ENCODE measurements at regions not wholly inside any gene's neighbourhood (a gene's known extent, or its start where the extent isn't known, plus 50 kb on each side); places are given as distances from the start of the nearest gene placed in this dataset.

DNA sequence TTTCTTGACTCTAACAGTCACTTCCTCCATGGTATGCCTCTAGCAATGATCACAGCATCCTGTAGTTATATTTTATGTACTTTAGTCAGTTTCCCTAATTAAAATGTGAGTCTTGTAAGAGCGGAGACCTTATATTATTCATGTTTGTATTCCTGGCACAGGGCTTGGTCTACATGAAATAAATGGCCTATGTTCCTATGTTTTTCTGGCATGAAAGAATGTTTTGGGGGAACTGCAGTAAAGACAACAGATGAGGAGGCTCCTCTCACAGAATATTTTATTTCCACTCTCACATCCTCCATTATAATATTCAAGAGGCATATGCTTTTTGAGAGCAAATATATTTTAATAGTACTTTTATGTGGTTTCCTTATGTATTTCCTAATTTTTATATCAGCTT, 429.8 kb upstream of the PDE3A start:
- Histone ChIP-seq H2AK5ac (ENCODE audit: low read depth, low read length) (no peak overlapping the region), H4K91ac (ENCODE audit: insufficient read depth, low read depth, low read length) (no peak overlapping the region), H3K9me3 (ENCODE audit: control insufficient read depth, insufficient read depth, low read length) (peaks cover 2% of the 10 kb centered on the region; the same call in 1 of the 2 replicates), H3K23ac (ENCODE audit: low read depth, low read length) (no peak overlapping the region), H2BK5ac (ENCODE audit: low read depth, low read length, poor library complexity, severe bottlenecking) (no peak overlapping the region), H4K5ac (ENCODE audit: low read depth, low read length) (no peak overlapping the region), H3K9ac (ENCODE audit: low read depth, low read length) (no peak overlapping the region), H3K27ac (ENCODE audit: insufficient read depth, low read length) (no peak overlapping the region), H4K20me1 (ENCODE audit: insufficient read depth, low read length) (no peaks in the 10 kb centered on the region), H3K4ac (ENCODE audit: low read depth, low read length) (no peak overlapping the region), H3K9me1 (ENCODE audit: insufficient read depth, low read length) (no peaks in the 10 kb centered on the region), H3K14ac (replicated peaks; ENCODE audit: low read depth, low read length) (no peak overlapping the region), H2AFZ (replicated peaks; ENCODE audit: low read length, poor library complexity) (no peak overlapping the region), H3K27me3 (ENCODE audit: control insufficient read depth, insufficient read depth, low read length) (no peaks in the 10 kb centered on the region), H3K56ac (ENCODE audit: extremely low read depth, insufficient read depth, low read length) (no peak overlapping the region), H3K4me1 (ENCODE audit: control insufficient read depth, insufficient read depth, low read length) (no peaks in the 10 kb centered on the region), H3K18ac (ENCODE audit: low read depth, low read length) (no peak overlapping the region), H2BK120ac (ENCODE audit: low read depth, low read length) (no peak overlapping the region), H2BK20ac (ENCODE audit: low read depth, low read length) (no peak overlapping the region), H4K8ac (ENCODE audit: low read depth in 2 of 2, low read length in 2 of 2) (no peak overlapping the region), H2AK9ac (replicated peaks; ENCODE audit: low read depth, low read length, poor library complexity) (no peak overlapping the region), H2BK15ac (ENCODE audit: low read depth, low read length) (no peak overlapping the region), H3K4me3 (ENCODE audit: insufficient read depth, low read depth, low read length) (no peak overlapping the region), H3K4me2 (ENCODE audit: low read depth, low read length) (no peak overlapping the region), H3K36me3 (ENCODE audit: control insufficient read depth, insufficient read depth, low read length) (no peaks in the 10 kb centered on the region), H3K79me1 (ENCODE audit: low read depth in 1 of 2, low read length in 2 of 2) (no peaks in the 10 kb centered on the region)
- ChIA-PET CTCF (interaction anchor here (1.6 kb wide), 1 partner anchor 7 kb away, joined by 5 read pairs; no protein-coding TSS in a partner anchor), POLR2A (ENCODE audit: unreplicated experiment) (no interaction called here)
- no CpG with 5 or more reads among the region's 1 CpG for WGBS, 2 experiments (ENCODE audit: extremely low coverage in 2 of 2, insufficient read length in 1 of 2)
- intact Hi-C loops (cut with micrococcal nuclease) (no loop called here), dilution Hi-C loops (cut with HindIII; ENCODE audit: low sequenced_read_pairs, unreplicated experiment) (no loop called here), in situ Hi-C loops (cut with MboI; ENCODE audit: low sequenced_read_pairs) (no loop called here)
- BruUV-seq (replicated peaks), result no TSS peak
- no peak for DNase-seq
- ATAC-seq (ENCODE audit: low read depth), result no peak
- TF ChIP-seq, protein P1, sequence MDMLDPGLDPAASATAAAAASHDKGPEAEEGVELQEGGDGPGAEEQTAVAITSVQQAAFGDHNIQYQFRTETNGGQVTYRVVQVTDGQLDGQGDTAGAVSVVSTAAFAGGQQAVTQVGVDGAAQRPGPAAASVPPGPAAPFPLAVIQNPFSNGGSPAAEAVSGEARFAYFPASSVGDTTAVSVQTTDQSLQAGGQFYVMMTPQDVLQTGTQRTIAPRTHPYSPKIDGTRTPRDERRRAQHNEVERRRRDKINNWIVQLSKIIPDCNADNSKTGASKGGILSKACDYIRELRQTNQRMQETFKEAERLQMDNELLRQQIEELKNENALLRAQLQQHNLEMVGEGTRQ (IDR thresholded peaks at IDR 0.05; ENCODE audit: low read depth, low read length), result no peak
- no peak for TF ChIP-seq RAD21 (IDR thresholded peaks at IDR 0.05; ENCODE audit: low read length)
- TF ChIP-seq CHD1 (IDR thresholded peaks at IDR 0.05; ENCODE audit: low read depth, low read length), result no peak
- TF ChIP-seq CEBPB (IDR thresholded peaks at IDR 0.05; ENCODE audit: low read depth, low read length), result no peak
- TF ChIP-seq POLR2A (IDR thresholded peaks at IDR 0.05; ENCODE audit: low read depth, low read length), result no peak
- no peak for TF ChIP-seq MAFK (IDR thresholded peaks at IDR 0.05; ENCODE audit: low read depth, low read length)
- no peak for TF ChIP-seq MXI1 (IDR thresholded peaks at IDR 0.05; ENCODE audit: borderline replicate concordance, low read depth, low read length)
- no peak for TF ChIP-seq NFE2L2 (IDR thresholded peaks at IDR 0.05; ENCODE audit: low read depth, low read length)
- TF ChIP-seq SMC3 (IDR thresholded peaks at IDR 0.05; ENCODE audit: low read depth, low read length), result no peak
- TF ChIP-seq, protein P2, sequence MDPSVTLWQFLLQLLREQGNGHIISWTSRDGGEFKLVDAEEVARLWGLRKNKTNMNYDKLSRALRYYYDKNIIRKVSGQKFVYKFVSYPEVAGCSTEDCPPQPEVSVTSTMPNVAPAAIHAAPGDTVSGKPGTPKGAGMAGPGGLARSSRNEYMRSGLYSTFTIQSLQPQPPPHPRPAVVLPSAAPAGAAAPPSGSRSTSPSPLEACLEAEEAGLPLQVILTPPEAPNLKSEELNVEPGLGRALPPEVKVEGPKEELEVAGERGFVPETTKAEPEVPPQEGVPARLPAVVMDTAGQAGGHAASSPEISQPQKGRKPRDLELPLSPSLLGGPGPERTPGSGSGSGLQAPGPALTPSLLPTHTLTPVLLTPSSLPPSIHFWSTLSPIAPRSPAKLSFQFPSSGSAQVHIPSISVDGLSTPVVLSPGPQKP (IDR thresholded peaks at IDR 0.05; ENCODE audit: borderline replicate concordance, low read depth, low read length), result no peak
- no peak for TF ChIP-seq BHLHE40 (IDR thresholded peaks at IDR 0.05; ENCODE audit: low read depth, low read length)
- TF ChIP-seq, protein P3, sequence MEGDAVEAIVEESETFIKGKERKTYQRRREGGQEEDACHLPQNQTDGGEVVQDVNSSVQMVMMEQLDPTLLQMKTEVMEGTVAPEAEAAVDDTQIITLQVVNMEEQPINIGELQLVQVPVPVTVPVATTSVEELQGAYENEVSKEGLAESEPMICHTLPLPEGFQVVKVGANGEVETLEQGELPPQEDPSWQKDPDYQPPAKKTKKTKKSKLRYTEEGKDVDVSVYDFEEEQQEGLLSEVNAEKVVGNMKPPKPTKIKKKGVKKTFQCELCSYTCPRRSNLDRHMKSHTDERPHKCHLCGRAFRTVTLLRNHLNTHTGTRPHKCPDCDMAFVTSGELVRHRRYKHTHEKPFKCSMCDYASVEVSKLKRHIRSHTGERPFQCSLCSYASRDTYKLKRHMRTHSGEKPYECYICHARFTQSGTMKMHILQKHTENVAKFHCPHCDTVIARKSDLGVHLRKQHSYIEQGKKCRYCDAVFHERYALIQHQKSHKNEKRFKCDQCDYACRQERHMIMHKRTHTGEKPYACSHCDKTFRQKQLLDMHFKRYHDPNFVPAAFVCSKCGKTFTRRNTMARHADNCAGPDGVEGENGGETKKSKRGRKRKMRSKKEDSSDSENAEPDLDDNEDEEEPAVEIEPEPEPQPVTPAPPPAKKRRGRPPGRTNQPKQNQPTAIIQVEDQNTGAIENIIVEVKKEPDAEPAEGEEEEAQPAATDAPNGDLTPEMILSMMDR (conservative IDR thresholded peaks at IDR 0.05; ENCODE audit: low read depth, low read length), result no peak
- TF ChIP-seq RCOR1 (IDR thresholded peaks at IDR 0.05; ENCODE audit: insufficient replicate concordance, low read length), result no peak
- no peak for TF ChIP-seq FOS (IDR thresholded peaks at IDR 0.05; ENCODE audit: low read depth, low read length)
- no peak for TF ChIP-seq MAZ (IDR thresholded peaks at IDR 0.05; ENCODE audit: borderline replicate concordance, low read depth, low read length)
